Mammary epithelial cell (primary cell): ENCODE measurements at regions not wholly inside any gene's neighbourhood (a gene's known extent, or its start where the extent isn't known, plus 50 kb on each side); places are given as distances from the start of the nearest gene placed in this dataset.

Source experiments
- CTCF ChIP-seq, 2 donors: IDR thresholded peaks in 1 of 2; conservative IDR thresholded peaks in 1 of 2; 2 replicates each; pipeline ENCODE4 v1.5.1; 2011 to 2012; ENCODE audit warnings: inconsistent platforms in 2 of 2, low read length in 2 of 2, mild to moderate bottlenecking in 2 of 2, control low read depth in 1 of 2, low read depth in 1 of 2; ENCODE audit not compliant: insufficient read depth in 1 of 2; ENCODE audit errors: extremely low read depth in 1 of 2
- EZH2 ChIP-seq: IDR thresholded peaks from 2 replicates; pipeline ENCODE4 v1.6.1; 2012; ENCODE audit warnings: low read length, inconsistent platforms, borderline replicate concordance

DNA sequence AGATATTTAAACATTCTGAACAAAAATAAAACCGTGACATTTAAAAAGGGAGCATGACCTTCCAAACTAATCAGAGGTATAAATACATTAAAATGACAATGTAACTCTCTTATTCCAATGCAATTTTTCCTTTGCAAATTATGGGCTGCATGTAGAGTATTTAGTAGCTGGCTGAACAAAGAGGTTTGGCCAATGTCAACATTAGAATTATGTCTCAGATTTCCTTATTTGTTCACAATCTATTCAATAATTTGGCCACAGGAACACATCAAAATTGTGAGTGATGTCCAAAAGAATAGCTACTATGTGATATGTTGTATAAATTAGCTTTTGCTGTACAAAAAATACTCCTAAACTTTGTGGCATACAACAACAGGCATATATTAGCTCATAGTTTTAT, 580.0 kb upstream of the MARCKS start:
- TF ChIP-seq CTCF (conservative IDR thresholded peaks at IDR 0.05 in 1 of 2, IDR thresholded peaks at IDR 0.05 in 1 of 2; ENCODE audit: extremely low read depth in 1 of 2, insufficient read depth in 1 of 2, low read depth in 1 of 2, low read length in 2 of 2) (no peak), EZH2 (no peak)
